Loucy (cell line): ENCODE measurements at regions not wholly inside any gene's neighbourhood (a gene's known extent, or its start where the extent isn't known, plus 50 kb on each side); places are given as distances from the start of the nearest gene placed in this dataset.

Experiments used
- CTCF ChIP-seq: fragments of 200-600 bp; sonication (generic); conservative IDR thresholded peaks from 2 replicates; pipeline ENCODE4 v1.5.1; 2014; ENCODE audit warnings: mild to moderate bottlenecking, antibody characterized with exemption, low read length
- EZH2phosphoT487 ChIP-seq: fragments of 200-600 bp; IDR thresholded peaks from 2 replicates; pipeline ENCODE4 v1.6.1; 2018; ENCODE audit warnings: antibody characterized with exemption, mild to moderate bottlenecking, moderate library complexity, borderline replicate concordance

- no peak for TF ChIP-seq CTCF
- TF ChIP-seq EZH2phosphoT487, result no peak
These were observed 128.2 kb upstream of the AGR3 start for GRCh38 chr7:17009933-17010332.
